GM19438 (cell line): ENCODE measurements at regions not wholly inside any gene's neighbourhood (a gene's known extent, or its start where the extent isn't known, plus 50 kb on each side); places are given as distances from the start of the nearest gene placed in this dataset.
"Not testable (repeated sequence)": the region's sequence is repeated elsewhere in the genome, so short reads cannot be mapped to it uniquely, and the experiment has no call there.

ENCODE experiments used
- ATAC-seq: cut with Tn5 transposase; IDR thresholded peaks from one replicate; pipeline ENCODE4 v1.9.1; 2021; ENCODE audit warnings: low read depth; ENCODE audit not compliant: unreplicated experiment

DNA sequence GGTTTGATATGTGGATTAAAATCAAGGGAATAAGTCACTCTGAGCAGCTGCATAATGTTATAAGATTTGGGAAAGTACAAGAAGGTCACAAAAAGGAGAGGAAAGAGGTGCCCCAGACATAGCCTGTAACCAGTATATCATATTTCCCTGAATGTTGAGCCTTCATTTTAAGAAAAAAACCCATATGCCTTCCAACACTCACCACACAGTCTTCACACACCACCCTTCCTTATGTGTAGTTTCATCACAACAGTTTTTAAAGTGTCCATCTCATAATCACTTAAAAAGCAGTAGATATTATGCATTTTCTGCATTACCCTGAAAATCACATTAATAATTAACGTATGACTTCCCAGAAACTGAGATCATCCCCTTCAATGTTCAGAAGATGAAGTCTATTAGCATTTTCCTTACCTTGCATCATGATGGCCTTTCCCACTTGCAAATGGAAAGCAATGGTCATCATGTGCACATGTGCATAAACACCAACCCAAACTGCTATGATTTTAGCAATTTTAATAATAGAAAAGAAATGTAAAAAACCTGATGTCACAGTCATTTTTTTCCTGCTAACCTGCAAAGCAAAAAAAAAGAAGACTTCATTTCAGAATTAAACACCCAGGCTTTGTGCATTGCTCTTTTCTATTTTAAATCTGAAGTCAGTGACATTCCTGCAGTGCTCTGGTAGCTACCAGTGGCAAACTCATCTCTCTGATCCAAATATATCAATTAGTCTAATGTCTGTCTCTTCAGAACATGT, 465.0 kb downstream of the SUCLG1 start:
- ATAC-seq, result no peak

- no peak for ATAC-seq
These were observed 467.1 kb downstream of the SUCLG1 start for GRCh38 chr2:83991992-83992391.

- no peak for ATAC-seq
These were observed 468.4 kb downstream of the SUCLG1 start for GRCh38 chr2:83990636-83991035.

DNA sequence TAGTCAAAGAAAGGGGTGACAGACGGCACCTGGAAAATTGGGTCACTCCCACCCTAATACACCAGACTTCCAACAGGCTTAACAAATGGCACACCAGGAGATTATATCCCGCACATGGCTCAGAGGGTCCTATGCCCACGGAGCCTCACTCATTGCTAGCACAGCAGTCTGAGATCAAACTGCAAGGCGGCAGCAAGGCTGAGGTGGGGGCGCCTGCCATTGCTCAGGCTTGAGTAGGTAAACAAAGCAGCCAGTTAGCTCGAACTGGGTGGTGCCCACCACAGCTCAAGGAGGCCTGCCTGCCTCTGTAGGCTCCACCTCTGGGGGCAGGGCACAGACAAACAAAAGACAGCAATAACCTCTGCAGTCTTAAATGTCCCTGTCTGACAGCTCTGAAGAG, 482.5 kb downstream of the SUCLG1 start:
- ATAC-seq, result not testable (repeated sequence)

- ATAC-seq, result no peak
These were observed 487.0 kb downstream of the SUCLG1 start for GRCh38 chr2:83972128-83972527.

- ATAC-seq, result no peak
These were observed 487.5 kb downstream of the SUCLG1 start for GRCh38 chr2:83971547-83971946.

- ATAC-seq, result no peak
These were observed 488.7 kb downstream of the SUCLG1 start for GRCh38 chr2:83970217-83970929.

- ATAC-seq, result no peak
These were observed 490.0 kb downstream of the SUCLG1 start for GRCh38 chr2:83969085-83969484.

- no peak for ATAC-seq
These were observed 491.2 kb downstream of the SUCLG1 start for GRCh38 chr2:83967854-83968253.

DNA sequence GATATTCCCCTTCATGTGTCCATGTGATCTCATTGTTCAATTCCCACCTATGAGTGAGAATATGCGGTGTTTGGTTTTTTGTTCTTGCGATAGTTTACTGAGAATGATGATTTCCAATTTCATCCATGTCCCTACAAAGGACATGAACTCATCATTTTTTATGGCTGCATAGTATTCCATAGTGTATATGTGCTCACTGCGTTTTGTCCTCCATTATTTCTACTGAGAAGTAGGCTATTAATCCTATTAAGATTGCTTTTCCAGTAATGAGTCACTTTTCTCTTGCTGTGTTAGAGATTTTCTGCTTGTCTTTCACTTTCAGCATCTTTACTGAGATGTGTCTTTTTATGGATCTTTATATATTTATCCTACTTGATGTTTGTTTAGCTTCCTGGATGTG, 492.1 kb downstream of the SUCLG1 start:
- ATAC-seq, result not testable (repeated sequence)

DNA sequence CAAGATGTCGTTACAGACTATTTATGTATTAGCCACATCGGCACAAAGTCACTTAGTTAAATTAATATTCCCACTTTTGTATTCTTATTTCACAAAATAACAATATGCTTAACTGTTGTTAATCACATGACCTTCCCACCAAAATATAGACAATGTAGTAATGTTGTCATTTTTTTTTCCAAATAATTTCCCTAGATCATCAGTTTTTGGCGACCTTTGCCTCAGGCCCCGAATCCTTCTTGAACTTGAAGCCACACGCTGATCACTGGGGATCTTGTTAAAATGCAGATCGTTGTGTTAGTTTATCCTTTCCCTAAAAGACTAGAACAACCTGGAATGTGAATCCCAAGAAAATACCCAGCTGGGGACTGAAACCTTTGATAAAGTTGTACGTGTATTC, 497.6 kb downstream of the SUCLG1 start:
- ATAC-seq, result no peak

DNA sequence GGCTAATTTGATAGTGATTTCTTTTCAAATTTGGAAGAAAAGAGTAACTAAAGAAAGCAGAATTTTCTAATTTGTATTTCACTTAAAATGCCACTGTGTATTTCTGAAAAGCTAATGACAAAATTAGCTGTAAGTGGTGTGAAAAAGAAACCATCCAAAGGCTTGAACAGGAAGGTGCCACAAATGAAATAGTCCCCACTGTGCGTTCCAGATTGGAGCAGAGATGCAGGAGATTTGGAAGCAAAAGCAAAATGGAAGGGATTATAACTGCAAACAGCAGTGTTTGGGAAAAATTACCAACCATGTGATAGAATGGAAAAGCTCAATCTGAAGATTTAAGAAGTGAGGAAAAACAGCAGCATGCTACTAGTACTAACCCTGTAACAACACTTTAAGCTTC, 498.7 kb downstream of the SUCLG1 start:
- no peak for ATAC-seq

DNA sequence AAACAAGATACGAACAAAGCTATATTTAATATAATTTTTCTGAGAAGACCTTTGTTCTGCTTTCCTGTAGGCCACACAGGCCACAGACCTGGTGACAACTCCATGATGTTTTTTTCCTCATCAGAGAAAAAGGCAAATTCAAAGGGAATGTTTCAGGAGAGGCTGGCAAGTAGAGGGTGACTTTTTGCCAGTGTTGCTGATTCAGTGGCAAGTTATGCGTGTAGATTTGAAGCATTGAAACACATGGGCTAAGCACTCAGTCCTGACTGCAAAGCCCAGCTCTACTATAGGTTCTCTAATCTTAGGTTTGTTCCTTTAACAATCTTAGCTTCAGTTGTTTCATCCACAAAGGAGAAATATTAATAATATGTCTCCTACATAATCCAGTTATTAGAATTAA, 499.8 kb downstream of the SUCLG1 start:
- ATAC-seq, result no peak

- ATAC-seq, result no peak
These were observed 502.1 kb downstream of the SUCLG1 start for GRCh38 chr2:83956991-83957390.

DNA sequence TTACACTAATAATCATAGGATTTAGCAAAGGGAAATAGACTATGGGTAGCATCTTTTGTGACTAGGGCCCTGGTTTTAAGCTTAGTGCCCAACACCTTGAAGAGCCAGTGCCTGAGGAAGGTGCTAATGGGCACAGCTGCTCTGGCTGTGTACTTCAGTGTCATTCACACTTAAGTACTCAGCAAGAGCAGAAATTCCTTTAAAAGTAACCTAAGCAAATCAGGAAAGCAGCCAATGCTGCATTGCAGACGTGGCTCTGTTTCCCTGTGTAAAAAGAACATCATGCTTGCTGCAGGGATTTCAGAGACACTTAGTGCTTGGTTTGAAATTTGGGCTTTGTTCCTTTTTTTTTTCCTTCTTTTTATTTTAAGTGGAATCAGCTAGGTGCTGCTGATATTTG, 505.4 kb downstream of the SUCLG1 start:
- ATAC-seq, result no peak

DNA sequence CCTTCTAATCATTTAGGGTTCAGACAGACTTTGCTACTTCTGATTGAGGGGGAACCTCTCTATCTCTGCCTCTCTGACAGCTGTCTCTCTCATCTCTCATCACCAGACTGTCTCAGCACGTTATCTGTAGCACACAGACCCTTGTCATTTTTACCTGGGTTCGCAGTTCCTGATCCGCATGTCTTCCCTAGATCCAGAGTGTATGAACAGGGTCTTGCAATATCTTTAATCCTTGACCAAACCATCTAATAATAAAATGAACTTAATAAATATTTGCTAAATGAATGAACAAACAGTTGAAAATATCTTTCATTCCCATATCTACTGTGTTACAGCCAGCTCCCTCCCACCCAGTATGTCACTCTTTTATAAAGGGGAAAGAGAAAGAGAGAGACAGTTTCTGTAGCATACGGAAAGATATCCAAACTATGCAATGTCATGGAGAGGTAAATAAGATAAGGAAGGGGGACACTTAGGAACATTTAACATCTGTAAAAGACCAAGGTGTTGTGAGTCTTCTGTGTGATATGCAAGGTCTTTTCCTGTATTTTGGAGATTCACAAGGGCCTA, 507.6 kb downstream of the SUCLG1 start:
- no peak for ATAC-seq

GRCh38 chr2:83949361-83949760, 509.7 kb downstream of the SUCLG1 start:
- no peak for ATAC-seq

DNA sequence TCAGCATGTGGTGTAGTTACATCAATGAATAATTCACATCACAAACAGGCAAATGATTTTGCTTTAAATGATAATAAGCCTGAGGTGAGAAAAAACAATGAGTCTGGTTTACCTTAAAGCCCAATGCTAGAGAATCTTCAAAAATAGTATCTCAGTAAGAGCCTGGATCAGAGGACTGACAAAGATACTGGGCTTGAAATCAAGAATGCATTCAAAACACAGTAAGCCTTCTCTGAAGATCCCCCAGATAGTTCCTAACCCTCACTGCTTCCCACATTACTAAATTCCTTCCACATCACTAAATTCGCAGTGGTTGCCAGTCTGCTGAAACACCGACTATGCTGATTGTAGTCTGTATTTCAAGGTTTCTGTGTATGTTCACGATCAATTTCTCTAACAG, 514.9 kb downstream of the SUCLG1 start:
- no peak for ATAC-seq

- ATAC-seq, result no peak
These were observed 515.8 kb downstream of the SUCLG1 start for GRCh38 chr2:83943265-83943664.

DNA sequence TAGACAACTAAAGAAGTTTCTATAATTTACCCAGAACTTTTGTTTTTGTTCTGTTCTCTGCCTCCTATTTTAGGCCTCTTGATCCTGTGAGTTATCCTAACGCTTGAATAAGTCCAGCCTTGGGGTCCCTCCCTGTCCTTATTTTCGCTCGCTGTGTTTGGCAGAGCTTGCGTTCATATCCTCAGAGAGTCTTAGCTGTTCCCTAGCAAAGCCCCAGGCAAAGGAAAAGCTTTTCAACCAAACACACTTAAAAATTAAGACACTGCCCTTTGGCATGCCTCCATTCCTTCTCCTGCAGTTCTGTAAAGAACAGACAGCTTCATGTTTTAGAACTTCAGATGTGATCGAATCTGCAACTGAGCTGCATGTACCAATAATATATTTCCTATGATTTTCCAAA, 517.2 kb downstream of the SUCLG1 start:
- no peak for ATAC-seq

DNA sequence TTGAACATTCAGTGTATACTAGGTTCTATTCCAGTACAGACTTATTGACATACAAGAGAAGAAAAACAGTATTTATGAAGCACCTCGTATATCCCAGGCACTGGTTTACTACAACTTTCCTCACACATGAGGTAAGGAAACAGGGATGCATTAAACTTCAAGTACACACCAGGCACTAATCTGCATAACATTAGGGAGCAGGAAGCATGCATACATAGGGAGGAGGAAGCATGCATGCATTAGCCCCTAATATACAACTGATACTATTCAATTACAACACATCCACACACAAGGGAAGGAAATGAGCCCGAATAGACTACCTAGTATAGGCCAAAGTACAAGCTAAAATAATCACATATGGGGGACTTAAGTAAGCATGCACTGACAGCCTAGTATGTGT, 525.3 kb downstream of the SUCLG1 start:
- no peak for ATAC-seq

- ATAC-seq, result no peak
These were observed 535.5 kb downstream of the SUCLG1 start for GRCh38 chr2:83923531-83923930.
